Uterus (tissue), 2 donors: ENCODE measurements at regions not wholly inside any gene's neighbourhood (a gene's known extent, or its start where the extent isn't known, plus 50 kb on each side); places are given as distances from the start of the nearest gene placed in this dataset.

Source experiments
- CTCF ChIP-seq, 4 experiments: fragments of 200-600 bp in 2 of 4; fragments of 450-650 bp in 2 of 4; sonication (generic) in 2 of 4; IDR thresholded peaks; one replicate each; pipeline ENCODE4 v1.5.1; 2016 to 2019; ENCODE audit warnings: antibody characterized with exemption in 4 of 4, mild to moderate bottlenecking in 2 of 4, moderate library complexity in 1 of 4
- POLR2A ChIP-seq, 2 donors: fragments of 450-650 bp; IDR thresholded peaks; one replicate each; pipeline ENCODE4 v1.6.1; 2016; ENCODE audit warnings: antibody characterized with exemption in 2 of 2, mild to moderate bottlenecking in 1 of 2, moderate library complexity in 1 of 2

DNA sequence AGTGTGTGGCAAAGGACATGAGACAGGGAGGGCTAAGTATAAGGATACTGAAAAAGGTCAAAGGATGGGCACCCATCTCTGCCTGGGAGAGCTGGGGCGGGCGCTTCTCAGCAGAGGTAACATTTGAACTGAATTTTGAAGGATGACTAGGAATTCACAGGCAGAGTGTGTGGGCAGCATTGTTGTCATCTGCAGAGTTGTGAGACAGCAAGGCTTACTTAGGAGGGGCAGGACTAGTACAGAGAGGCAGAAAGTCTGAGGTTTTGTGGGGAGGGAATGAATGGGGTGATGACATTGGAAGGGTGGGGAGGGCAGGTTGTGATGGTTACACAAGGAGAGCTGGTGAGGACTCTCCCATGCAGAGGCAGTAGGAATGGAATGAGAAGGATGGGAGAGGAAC is 84.1 kb upstream of the PRR23C start:
- TF ChIP-seq CTCF (IDR thresholded peaks at IDR 0.05) (no peak), POLR2A (IDR thresholded peaks at IDR 0.05) (no peak)
